IPS DF 6.9 (cell line): ENCODE measurements at regions not wholly inside any gene's neighbourhood (a gene's known extent, or its start where the extent isn't known, plus 50 kb on each side); places are given as distances from the start of the nearest gene placed in this dataset.

ENCODE experiments used
- DNase-seq: peaks from one replicate; pipeline ENCODE4 v3.0.0-alpha.2; 2013; ENCODE audit warnings: low read depth, low spot score
- H3K27ac ChIP-seq: one replicate; pipeline ENCODE4 v1.5.1; 2013; ENCODE audit warnings: low read length, control low read depth
- H3K27me3 ChIP-seq: 2 replicates; pipeline ENCODE4 v1.6.1; 2013; ENCODE audit warnings: mild to moderate bottlenecking, low read length; ENCODE audit not compliant: control insufficient read depth, insufficient read depth
- H3K36me3 ChIP-seq: 2 replicates; pipeline ENCODE4 v1.6.1; 2013; ENCODE audit warnings: low read length; ENCODE audit not compliant: control insufficient read depth, insufficient read depth
- H3K4me1 ChIP-seq: 2 replicates; pipeline ENCODE4 v1.6.1; 2013; ENCODE audit warnings: low read length; ENCODE audit not compliant: control insufficient read depth, insufficient read depth
- H3K4me3 ChIP-seq: 2 replicates; pipeline ENCODE4 v1.5.1; 2013; ENCODE audit warnings: mild to moderate bottlenecking, low read length
- H3K9me3 ChIP-seq: 2 replicates; pipeline ENCODE4 v1.6.1; 2013; ENCODE audit warnings: low read length, inconsistent platforms; ENCODE audit not compliant: control insufficient read depth, insufficient read depth
- WGBS: extraction: QIAGEN DNeasy Blood & Tissue Kit; methylation state at CpG from one replicate; pipeline ENCODE4 v1.1.7; 2013; ENCODE audit warnings: mixed read lengths, missing lambda C conversion rate; ENCODE audit not compliant: insufficient read length, insufficient coverage; 5-methylcytosine and 5-hydroxymethylcytosine counted together

DNA sequence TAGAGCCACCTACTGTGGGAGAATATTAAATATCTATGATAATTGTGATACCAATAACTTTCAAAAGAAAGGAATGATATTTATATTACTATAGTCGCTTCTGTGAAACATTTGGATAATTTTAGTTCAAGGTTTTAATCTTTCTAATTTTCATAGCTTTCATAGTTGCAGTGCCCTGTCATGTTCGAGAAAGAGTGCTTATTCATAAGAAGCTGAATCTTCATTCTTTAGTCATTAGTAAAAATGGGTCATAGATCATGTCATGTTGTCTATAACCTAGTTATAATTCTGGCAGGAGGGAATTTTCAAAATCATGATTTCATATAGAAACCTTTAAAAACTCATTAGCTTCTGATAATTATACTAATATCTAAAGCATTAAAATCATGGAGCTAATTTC lies 685.6 kb downstream of the CETN3 start:
- H3K9me3 ChIP-seq, result no peaks in the 10 kb centered on the region
- no peak overlapping the region for H3K4me3 ChIP-seq
- WGBS, result no CpG with 5 or more reads among the region's 2 CpGs
- no peak for DNase-seq
- H3K27ac ChIP-seq, result no peak overlapping the region
- no peaks in the 10 kb centered on the region for H3K36me3 ChIP-seq
- no peaks in the 10 kb centered on the region for H3K4me1 ChIP-seq
- no peaks in the 10 kb centered on the region for H3K27me3 ChIP-seq

DNA sequence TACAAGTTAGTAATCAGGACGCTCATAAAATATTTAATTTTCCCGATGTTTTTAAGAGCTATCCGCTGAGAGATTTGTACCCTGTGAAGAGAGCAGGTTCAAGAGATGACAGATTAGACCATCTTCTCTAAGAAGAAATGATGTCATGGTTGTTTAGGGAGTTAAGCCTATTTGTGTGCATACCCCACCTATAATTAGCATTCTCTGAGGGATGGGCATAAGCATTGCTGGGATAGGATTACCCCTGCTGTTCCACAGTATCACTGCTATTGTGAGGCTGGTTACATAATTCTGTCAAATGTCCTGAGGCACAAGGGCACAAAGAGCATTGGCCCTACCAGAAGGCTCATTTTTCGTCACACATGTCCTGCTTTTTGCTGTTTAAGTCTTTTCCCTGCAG lies 687.0 kb downstream of the CETN3 start:
- no peak for DNase-seq
- no CpG with 5 or more reads among the region's 4 CpGs for WGBS
- H3K27ac ChIP-seq, result no peak overlapping the region

GRCh38 chr5:89721931-89722330 lies 687.6 kb downstream of the CETN3 start:
- Histone ChIP-seq H3K36me3 (no peaks in the 10 kb centered on the region), H3K27ac (no peak overlapping the region), H3K4me1 (no peaks in the 10 kb centered on the region), H3K9me3 (no peaks in the 10 kb centered on the region), H3K27me3 (no peaks in the 10 kb centered on the region), H3K4me3 (no peak overlapping the region)
- no peak for DNase-seq

More for the DNA sequence above, 687.0 kb downstream of the CETN3 start:
- Histone ChIP-seq H3K27me3 (no peaks in the 10 kb centered on the region), H3K9me3 (no peaks in the 10 kb centered on the region), H3K4me1 (no peaks in the 10 kb centered on the region), H3K4me3 (no peak overlapping the region), H3K36me3 (no peaks in the 10 kb centered on the region)

DNA sequence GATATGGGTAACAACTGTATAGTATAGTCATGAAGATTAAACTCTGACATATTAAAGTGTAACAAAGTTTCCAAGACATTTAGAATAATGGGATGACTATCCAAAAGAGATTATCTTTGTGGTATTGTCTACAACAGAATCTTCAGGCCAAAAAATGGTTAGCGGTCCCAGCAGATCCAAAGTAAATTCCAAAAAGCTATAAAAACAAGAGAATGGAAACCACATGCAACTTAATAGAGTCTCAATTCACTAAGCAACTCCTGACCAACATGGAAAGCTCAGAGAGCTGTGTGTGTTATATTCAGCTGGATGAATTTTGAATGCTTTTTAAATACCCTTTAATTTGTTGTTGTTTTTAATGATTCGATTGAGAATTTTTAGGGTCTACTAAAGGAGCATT lies 688.2 kb downstream of the CETN3 start:
- DNase-seq, result no peak
- H3K4me3 ChIP-seq, result no peak overlapping the region
- 100% methylated on average over 1 of the region's 2 CpGs for WGBS
- no peak overlapping the region for H3K27ac ChIP-seq
- no peaks in the 10 kb centered on the region for H3K4me1 ChIP-seq
- no peaks in the 10 kb centered on the region for H3K36me3 ChIP-seq
- no peaks in the 10 kb centered on the region for H3K27me3 ChIP-seq
- no peaks in the 10 kb centered on the region for H3K9me3 ChIP-seq

- no peak overlapping the region for H3K27ac ChIP-seq
- no peaks in the 10 kb centered on the region for H3K36me3 ChIP-seq
- H3K4me1 ChIP-seq, result no peaks in the 10 kb centered on the region
- no peak overlapping the region for H3K4me3 ChIP-seq
- DNase-seq, result no peak
- WGBS, result no CpG with 5 or more reads among the region's 3 CpGs
- no peaks in the 10 kb centered on the region for H3K27me3 ChIP-seq
- no peaks in the 10 kb centered on the region for H3K9me3 ChIP-seq
Measured at GRCh38 chr5:89712134-89712700, 697.3 kb downstream of the CETN3 start.

GRCh38 chr5:89711526-89711925 lies 698.0 kb downstream of the CETN3 start:
- DNase-seq, result no peak
- H3K4me3 ChIP-seq, result no peak overlapping the region
- H3K4me1 ChIP-seq, result no peaks in the 10 kb centered on the region
- no peak overlapping the region for H3K27ac ChIP-seq
- WGBS, result no CpG with 5 or more reads among the region's 1 CpG
- H3K36me3 ChIP-seq, result no peaks in the 10 kb centered on the region
- no peaks in the 10 kb centered on the region for H3K27me3 ChIP-seq
- no peaks in the 10 kb centered on the region for H3K9me3 ChIP-seq

GRCh38 chr5:89710006-89710405 lies 699.5 kb downstream of the CETN3 start:
- H3K27ac ChIP-seq, result no peak overlapping the region
- H3K9me3 ChIP-seq, result no peaks in the 10 kb centered on the region
- no CpG with 5 or more reads among the region's 1 CpG for WGBS
- H3K4me1 ChIP-seq, result no peaks in the 10 kb centered on the region
- DNase-seq, result no peak
- H3K27me3 ChIP-seq, result no peaks in the 10 kb centered on the region
- H3K36me3 ChIP-seq, result no peaks in the 10 kb centered on the region
- no peak overlapping the region for H3K4me3 ChIP-seq

GRCh38 chr5:89707891-89708290 lies 701.7 kb downstream of the CETN3 start:
- no peaks in the 10 kb centered on the region for H3K27me3 ChIP-seq
- H3K36me3 ChIP-seq, result no peaks in the 10 kb centered on the region
- H3K27ac ChIP-seq, result no peak overlapping the region
- H3K4me1 ChIP-seq, result no peaks in the 10 kb centered on the region
- no CpG with 5 or more reads among the region's 2 CpGs for WGBS
- H3K4me3 ChIP-seq, result no peak overlapping the region
- H3K9me3 ChIP-seq, result no peaks in the 10 kb centered on the region
- DNase-seq, result no peak

GRCh38 chr5:89706731-89707130 lies 702.8 kb downstream of the CETN3 start:
- H3K4me3 ChIP-seq, result no peak overlapping the region
- no CpG with 5 or more reads among the region's 1 CpG for WGBS
- H3K4me1 ChIP-seq, result no peaks in the 10 kb centered on the region
- H3K9me3 ChIP-seq, result no peaks in the 10 kb centered on the region
- H3K27me3 ChIP-seq, result no peaks in the 10 kb centered on the region
- H3K36me3 ChIP-seq, result no peaks in the 10 kb centered on the region
- no peak overlapping the region for H3K27ac ChIP-seq
- no peak for DNase-seq

- H3K27ac ChIP-seq, result no peak overlapping the region
- peak; percentile 55 for DNase-seq
- no peaks in the 10 kb centered on the region for H3K4me1 ChIP-seq
Measured at GRCh38 chr5:89703817-89704216, 705.7 kb downstream of the CETN3 start.

GRCh38 chr5:89698028-89698427 lies 711.5 kb downstream of the CETN3 start:
- H3K4me3 ChIP-seq, result no peak overlapping the region
- no peak for DNase-seq
- H3K4me1 ChIP-seq, result no peaks in the 10 kb centered on the region; the same call in 1 of the 2 replicates
- WGBS, result 100% methylated on average over 1 of the region's 2 CpGs
- H3K27me3 ChIP-seq, result no peaks in the 10 kb centered on the region
- no peaks in the 10 kb centered on the region; the same call in 1 of the 2 replicates for H3K9me3 ChIP-seq
- H3K36me3 ChIP-seq, result no peaks in the 10 kb centered on the region
- H3K27ac ChIP-seq, result no peak overlapping the region

More at GRCh38 chr5:89703817-89704216, 705.7 kb downstream of the CETN3 start:
- Histone ChIP-seq H3K9me3 (no peaks in the 10 kb centered on the region), H3K4me3 (no peak overlapping the region), H3K27me3 (no peaks in the 10 kb centered on the region), H3K36me3 (no peaks in the 10 kb centered on the region)
